Endothelial cell of umbilical vein (primary cell): ENCODE measurements at regions not wholly inside any gene's neighbourhood (a gene's known extent, or its start where the extent isn't known, plus 50 kb on each side); places are given as distances from the start of the nearest gene placed in this dataset.

ENCODE experiments used
- EZH2 ChIP-seq: IDR thresholded peaks from 2 replicates; pipeline ENCODE4 v1.6.1; 2012; ENCODE audit warnings: borderline replicate concordance, low read depth, mild to moderate bottlenecking, moderate library complexity, low read length, inconsistent platforms; ENCODE audit not compliant: severe bottlenecking
- GATA2 ChIP-seq: IDR thresholded peaks from 2 replicates; pipeline ENCODE4 v1.7.0; 2011; ENCODE audit warnings: low read depth, mild to moderate bottlenecking, moderate library complexity, mixed read lengths, low read length; ENCODE audit not compliant: insufficient read length, insufficient read depth
- POLR2A ChIP-seq: IDR thresholded peaks from 2 replicates; pipeline ENCODE4 v1.6.1; 2012; ENCODE audit warnings: low read depth, mild to moderate bottlenecking, control low read depth, low read length
- POLR2AphosphoS5 ChIP-seq: IDR thresholded peaks from 2 replicates; pipeline ENCODE4 v1.6.1; 2012; ENCODE audit warnings: low read depth, mild to moderate bottlenecking, control low read depth, low read length, moderate library complexity; ENCODE audit not compliant: insufficient read depth
- TF ChIP-seq, protein P1 (sequence below), 2 donors: IDR thresholded peaks; 1 replicate in 1 of 2; 2 replicates in 1 of 2; pipeline ENCODE4 v1.5.1; 2011; ENCODE audit warnings: low read length in 2 of 2, mild to moderate bottlenecking in 2 of 2, moderate library complexity in 2 of 2, control low read depth in 1 of 2, inconsistent platforms in 1 of 2, low read depth in 1 of 2; ENCODE audit not compliant: insufficient read depth in 1 of 2; ENCODE audit errors: extremely low read depth in 1 of 2

DNA sequence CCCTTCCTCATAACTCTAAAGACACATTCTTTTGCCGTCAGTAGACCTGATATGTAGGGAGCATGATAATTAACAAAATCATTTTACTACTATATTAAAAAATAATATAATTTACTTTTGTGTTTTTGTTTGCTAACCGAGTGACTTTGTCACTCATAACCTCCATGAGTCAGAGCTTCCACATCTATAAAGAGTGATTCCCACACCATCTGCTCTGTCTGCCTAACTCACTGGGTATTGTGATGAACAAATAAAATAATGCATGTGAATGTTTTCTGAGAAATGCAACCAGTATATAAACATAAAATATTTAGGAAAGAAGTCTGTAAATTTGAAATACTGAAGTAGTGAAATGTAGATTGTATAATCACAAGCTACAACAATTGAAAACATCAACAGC, 123.4 kb upstream of the DSEL start:
- TF ChIP-seq, protein P1, sequence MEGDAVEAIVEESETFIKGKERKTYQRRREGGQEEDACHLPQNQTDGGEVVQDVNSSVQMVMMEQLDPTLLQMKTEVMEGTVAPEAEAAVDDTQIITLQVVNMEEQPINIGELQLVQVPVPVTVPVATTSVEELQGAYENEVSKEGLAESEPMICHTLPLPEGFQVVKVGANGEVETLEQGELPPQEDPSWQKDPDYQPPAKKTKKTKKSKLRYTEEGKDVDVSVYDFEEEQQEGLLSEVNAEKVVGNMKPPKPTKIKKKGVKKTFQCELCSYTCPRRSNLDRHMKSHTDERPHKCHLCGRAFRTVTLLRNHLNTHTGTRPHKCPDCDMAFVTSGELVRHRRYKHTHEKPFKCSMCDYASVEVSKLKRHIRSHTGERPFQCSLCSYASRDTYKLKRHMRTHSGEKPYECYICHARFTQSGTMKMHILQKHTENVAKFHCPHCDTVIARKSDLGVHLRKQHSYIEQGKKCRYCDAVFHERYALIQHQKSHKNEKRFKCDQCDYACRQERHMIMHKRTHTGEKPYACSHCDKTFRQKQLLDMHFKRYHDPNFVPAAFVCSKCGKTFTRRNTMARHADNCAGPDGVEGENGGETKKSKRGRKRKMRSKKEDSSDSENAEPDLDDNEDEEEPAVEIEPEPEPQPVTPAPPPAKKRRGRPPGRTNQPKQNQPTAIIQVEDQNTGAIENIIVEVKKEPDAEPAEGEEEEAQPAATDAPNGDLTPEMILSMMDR (IDR thresholded peaks at IDR 0.05; ENCODE audit: extremely low read depth in 1 of 2, insufficient read depth in 1 of 2, low read depth in 1 of 2, low read length in 2 of 2) = no peak
- TF ChIP-seq GATA2 (no peak), POLR2AphosphoS5 (no peak), EZH2 (no peak), POLR2A (no peak)
